GM18873 (cell line): ENCODE measurements at regions not wholly inside any gene's neighbourhood (a gene's known extent, or its start where the extent isn't known, plus 50 kb on each side); places are given as distances from the start of the nearest gene placed in this dataset.
"Not testable (repeated sequence)": the region's sequence is repeated elsewhere in the genome, so short reads cannot be mapped to it uniquely, and the experiment has no call there.

Experiments used
- ATAC-seq: cut with Tn5 transposase; IDR thresholded peaks from one replicate; pipeline ENCODE4 v1.9.1; 2021; ENCODE audit warnings: mild to moderate bottlenecking, moderate library complexity, moderate number of reproducible peaks; ENCODE audit not compliant: unreplicated experiment, low FRiP score

DNA sequence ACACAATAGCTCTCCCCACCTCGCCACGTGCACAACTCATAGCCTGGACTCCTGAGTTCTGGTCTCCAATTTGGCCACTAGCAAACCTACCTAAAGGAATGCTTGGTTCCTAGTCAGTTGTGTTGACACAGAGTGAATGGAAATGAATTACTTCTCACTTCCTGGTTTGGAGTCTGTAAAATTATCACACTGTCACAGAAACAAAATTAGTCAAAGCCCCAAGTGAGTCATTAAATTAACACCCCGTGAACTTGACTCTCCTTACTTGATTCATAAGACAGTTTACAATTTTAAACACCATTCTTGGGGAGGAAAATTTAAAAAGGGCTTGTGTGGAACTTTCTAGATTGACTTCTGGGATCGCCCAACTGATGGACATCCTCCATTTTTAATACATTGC, 276.2 kb upstream of the CTNNB1 start:
- ATAC-seq: no peak

DNA sequence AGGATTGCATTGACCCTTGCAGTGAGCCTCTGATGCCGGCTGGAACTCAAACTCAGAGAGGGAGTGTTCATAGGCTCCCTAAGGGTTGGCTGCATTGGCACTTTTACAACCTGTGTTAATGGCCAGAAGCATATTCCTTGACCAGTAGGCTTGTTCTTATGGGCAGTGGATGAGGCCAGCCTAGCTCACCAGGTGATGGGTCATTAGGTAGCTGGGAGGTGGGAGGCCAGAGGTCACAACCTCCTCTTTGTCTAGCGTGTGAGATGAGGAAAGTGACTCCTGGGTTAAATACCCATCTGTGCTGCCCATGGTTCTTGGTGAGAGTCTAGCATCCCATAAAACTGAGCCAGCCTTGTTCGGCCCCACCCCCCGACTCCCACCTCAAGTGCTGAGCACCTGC, 275.7 kb upstream of the CTNNB1 start:
- no peak for ATAC-seq

DNA sequence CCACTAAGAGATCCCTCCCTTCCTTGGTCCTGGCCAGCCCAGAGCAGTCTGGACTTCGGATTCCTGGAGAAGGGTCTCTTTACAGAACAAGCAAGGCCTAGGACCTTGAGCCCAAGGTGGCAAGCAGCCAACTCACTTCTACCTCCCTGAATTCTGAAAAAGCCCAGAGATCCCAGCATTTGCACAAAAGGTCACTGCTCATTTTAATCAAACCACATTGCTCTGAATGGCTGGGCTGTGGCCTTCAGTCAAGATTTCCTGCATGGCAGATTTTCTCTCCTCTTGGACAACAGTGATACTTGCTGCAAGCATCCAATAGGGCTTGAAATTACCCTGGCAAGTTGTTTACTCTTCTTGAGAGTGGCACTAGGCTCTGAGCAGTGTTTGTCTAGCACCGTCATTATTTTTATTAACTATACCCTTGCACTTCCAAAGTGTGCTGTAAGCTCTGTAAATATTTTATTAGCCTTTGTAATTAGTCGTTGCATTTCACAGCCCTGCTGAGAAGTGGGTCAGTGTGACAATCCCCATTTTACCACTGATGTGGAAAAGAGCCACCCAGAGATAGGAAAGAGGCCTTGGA, 274.7 kb upstream of the CTNNB1 start:
- ATAC-seq: no peak

DNA sequence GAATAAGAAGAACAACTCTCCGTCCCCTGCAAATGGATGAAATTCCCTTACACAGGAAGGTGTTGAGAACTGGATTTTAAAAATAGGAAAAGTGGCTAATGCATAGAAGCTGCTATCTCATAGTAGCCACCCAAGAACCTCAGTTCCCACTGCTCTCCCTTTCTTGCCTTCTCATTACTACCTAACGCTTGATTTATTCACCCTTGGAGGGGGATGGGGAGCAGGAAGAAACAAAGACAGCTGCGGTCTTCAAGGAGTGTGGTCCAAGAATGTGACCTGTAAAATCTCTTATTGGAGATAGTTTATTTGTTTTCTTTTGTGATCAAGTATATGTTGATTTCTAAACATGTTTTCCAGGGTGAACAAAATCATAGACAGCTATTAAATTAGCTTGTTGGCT, 274.1 kb upstream of the CTNNB1 start:
- ATAC-seq: no peak

DNA sequence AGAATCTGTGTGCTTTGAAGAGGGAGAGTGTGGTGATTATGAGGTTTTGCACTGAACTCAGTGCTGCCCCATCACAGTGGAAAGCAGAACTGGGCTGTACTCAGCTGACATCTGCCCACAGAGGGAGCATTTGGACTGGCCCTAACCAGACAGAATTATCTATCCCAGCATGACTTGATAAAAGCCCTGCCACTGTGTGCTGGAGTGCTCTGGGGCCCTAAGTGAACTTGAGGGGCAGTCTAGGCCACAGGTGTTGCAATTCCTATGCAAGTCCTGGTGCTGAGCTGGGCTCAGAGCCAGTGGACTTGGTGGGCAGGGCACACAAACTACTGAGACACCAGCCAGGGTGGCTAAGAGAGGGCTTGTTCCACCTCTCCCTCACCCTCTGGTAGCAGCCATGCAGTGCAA, 269.2 kb upstream of the CTNNB1 start:
- ATAC-seq: no peak

DNA sequence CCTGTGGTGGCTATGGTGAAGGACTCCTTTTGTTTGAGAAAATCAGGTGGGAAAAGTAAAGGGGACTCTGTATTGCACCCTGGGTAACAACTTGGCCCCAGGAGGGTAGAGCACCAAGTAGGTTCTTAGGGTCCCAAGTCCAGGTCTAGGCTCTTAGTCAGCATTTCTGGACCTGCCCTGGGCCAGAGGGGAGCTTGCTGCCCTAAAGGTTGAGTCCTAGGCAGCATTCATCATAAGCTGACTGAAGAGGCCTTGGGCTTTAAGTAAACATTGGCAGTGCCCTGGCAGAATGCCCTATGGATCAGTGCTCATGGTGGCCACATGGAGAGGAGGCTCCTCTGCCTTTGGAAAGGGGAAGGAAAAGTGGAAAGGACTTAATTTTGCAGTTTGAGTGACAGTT, 268.5 kb upstream of the CTNNB1 start:
- ATAC-seq: no peak

DNA sequence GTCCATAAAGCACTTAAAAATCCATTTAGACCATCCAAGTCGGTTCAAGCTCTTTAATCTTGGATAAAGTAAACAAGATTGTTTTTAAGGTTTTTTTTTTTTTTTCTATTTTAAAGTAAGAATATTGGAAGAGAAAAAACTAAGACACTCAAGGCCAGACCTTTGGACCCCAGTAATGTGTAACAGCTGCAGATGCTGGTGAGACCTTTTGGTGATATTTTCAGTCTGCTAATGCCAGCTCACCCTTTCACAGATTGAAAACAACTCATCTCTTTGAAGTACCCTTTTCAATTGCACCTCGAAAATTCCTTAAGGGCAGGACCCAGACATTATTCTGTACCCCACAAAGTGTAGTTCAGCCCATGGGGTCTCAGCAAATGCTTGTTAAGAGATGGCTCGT, 260.7 kb upstream of the CTNNB1 start:
- ATAC-seq: no peak

DNA sequence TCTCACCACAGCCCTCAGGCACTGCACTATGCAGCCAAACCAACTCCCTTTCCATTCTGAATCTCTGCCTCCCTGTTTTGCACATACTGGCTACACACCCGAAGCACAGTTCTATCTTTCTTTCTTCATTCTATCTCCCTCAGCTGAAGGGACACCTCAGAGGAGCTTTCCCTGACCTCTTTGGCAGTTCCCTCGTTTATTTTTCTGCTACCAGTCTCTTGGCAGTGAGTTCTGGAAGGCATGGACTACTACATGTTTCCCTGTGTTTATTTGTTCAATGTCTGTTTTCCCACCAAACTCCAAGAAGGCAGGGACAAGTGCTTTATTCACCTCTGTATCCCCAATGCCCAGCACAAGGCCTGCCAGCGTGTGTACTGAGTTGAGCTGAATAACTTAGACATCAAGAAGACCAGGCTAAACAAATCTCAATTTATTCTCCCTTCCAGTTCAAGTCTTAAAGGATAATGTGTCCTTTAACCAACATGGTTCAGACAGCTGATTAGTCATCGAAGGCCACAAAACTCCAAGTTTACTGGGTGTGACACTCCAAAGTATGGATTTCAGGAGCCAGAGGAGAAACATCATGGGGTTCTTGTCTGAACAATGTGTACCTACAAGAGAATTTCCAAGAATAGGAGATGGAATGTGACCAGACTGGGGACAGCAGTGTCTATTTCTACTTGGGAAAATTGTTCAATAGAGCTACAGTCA, 260.1 kb upstream of the CTNNB1 start:
- ATAC-seq: no peak

DNA sequence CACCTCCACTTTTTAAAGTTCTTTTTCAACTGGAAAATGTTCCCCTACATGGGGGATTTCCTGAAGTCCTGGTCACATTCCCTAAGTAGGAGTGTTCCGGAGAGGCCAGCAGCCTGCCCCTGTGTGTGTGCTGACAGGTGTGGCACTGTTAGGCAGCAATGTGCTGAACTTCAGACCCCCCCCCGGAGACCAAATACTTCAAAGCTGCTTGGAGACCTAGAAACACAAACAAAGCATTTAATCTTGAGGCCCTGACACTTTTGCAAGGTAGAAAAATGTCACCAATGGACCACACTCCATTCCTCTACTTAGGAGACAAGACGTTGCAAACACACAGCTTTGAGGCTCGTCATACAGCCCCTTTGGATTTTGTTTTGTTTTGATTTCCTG, 259.6 kb upstream of the CTNNB1 start:
- ATAC-seq: no peak

DNA sequence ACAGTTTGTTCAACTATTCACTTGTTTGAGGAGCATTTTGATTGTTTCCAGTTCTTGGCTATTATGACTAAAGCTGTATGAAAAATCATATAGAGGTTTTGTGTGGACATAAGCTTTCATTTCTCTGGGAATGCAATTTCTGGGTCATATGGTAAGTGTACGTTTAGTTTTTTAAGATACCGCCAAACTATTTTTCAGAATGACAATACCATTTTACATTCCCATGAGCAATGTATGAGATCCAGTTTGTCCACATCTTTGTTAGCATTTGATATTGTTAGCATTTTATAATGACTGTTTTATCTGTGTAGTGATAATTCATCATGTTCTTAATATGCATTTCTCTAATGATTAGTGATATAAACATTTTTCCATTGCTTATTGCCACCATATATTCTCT, 258.7 kb upstream of the CTNNB1 start:
- no peak for ATAC-seq

DNA sequence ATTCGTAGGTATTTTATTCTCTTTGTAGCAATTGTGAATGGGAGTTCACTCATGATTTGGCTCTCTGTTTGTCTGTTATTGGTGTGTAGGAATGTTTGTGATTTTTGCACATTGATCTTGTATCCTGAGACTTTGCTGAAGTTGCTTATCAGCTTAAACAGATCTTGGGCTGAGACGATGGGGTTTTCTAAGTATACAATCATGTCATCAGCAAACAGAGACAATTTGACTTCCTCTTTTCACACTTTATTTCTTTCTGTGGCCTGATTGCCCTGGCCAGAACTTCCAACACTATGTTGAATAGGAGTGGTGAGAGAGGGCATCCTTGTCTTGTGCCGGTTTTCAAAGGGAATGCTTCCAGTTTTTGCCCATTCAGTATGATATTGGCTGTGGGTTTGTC, 252.3 kb upstream of the CTNNB1 start:
- ATAC-seq: not testable (repeated sequence)

DNA sequence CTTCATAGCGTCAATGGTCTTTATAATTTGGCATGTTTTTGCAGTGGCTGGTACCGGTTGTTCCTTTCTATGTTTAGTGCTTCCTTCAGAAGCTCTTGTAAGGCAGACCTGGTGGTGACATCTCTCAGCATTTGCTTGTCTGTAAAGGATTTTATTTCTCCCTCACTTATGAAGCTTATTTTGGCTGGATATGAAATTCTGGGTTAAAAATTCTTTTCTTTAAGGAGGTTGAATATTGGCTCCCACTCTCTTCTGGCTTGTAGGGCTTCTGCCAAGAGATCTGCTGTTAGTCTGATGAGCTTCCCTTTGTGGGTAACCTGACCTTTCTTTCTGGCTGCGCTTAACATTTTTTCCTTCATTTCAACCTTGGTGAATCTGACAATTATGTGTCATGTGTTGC, 250.0 kb upstream of the CTNNB1 start:
- not testable (repeated sequence) for ATAC-seq

DNA sequence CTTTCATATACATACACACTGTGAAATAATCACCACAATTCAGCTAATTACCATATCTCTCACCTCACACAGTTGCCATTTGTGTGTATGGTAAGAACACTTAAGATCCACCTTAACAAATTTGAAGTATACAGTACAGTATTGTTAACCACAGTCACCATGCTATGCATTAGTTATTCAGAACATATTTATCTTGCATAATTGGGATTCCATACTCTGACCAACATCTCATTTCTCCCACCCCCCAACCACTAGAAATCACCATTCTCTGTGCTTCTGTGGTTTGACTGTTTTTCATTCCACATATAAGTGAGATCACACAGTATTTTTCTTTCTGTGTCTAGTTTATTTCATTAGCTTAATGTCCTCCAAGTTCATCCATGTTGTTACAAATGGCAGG, 247.7 kb upstream of the CTNNB1 start:
- no peak for ATAC-seq

DNA sequence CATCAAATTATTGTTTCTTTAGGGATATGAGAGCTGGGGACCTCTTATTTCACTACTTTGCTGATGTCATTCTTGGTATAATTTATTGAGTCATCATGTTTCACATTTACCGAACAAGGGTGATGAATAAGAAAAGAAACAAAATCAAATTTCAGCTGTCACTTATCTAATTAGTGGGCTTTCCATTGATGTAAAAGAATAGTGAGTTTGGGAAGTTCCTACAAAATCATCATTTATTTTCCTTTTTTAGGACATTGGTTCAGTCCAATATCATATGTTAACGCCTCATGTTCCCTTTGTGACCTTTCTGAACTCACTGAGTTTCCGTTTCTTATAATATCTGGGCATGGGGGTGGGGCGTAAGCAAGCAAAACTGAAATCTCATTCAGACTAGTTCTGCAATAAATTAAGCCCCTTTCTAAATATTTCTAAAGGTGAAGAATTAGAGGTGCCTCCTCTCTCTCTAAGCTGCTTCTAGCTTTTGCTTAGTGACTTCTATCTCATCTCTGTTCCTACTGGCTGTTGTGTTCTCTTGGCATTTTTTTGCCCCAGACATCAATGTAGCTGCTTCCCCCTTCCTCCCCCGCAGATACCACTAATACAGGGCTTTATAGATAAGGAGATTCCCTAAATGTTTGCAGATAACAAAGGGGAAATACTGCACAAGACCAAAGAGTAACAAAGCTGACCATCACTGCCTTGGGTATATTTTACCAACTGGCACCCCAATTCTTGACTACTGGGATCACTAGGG, 238.0 kb upstream of the CTNNB1 start:
- no peak for ATAC-seq

DNA sequence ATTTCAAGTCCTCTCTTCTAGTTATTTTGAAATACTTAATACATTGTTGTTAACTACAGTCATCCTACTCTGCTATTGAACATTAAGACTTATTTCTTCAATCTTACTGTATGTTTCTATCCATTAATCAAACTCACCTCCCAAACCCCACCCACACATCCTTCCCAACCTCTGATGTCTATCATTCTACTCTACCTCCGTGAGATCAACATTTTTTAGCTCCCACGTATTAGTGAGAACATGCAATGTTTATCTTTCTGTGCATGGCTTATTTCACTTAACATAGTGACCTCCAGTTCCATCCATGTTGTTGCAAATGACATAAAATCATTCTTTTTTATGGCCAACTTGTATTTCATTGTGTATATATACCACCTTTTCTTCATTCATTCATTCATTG, 236.6 kb upstream of the CTNNB1 start:
- no peak for ATAC-seq

DNA sequence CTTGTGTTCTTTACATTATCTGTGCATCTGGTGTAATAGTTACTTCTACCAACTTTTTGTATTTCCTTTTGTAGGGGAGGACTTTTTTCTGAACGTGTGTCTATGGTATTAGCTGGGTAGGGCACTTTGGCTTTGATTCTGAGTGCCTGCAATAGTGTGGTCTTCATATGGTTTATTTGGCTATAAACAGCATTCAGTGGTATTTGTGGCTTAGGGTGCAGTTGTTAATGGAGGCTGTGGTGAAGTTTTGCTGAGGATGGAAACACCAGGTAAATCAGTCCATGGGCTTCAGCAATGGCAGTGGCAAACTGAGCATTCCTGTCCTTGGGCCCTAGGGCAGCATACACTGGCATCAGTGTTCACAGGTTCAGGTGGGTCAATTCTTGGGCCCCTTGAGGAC, 230.6 kb upstream of the CTNNB1 start:
- ATAC-seq: no peak

DNA sequence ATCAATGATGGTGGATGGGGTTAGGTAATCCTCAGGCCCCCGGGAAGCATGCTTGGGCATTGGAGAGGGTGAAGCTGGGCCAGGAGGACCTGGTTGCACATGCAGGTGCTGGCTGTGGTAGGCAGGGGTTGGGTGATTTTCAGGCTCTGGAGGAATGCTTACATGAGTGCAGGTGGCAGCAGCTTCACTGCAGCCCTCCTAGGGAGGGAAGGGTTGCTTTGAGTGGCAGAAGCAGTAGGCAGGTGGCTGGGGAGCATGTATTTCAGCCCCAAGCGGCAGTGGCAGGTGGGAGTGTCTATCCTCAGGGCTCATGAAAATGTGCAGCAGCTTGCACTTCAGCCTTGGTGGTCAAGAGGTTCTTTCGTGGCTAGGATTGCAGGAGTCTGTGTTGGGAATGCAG, 230.0 kb upstream of the CTNNB1 start:
- ATAC-seq: no peak

DNA sequence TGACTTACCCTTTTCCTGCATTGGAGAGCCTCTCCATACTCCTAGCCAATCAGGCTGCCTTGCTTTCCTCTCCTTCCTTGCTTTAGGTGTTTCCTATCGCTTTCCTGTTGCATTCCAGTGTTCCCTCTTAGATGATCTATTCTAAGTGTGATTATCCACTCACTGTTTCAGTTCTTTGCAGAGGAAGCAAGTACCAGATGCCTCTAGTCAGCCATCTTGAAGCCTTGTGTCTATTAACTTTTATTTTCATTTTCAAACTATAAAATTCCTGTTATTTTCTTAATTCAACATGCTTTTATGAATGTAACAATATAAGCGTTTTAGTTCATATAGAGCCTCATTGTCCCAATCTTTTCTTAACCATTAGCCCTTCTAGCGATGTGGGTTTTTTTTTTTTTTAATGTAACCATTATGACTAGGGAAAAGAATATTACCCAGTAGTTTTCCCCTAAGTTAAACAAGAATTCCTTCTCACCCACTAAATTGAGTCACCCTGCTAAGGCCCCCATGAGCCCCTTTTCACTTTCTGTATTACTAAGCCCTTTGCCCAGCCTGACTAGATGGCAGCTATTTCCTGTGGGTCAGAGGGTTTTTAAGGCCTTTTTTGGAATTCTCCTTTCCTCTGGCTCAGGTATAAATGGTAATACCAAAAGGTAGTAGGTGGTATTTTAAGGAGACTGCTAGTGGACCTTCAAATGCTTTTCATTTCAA, 229.4 kb upstream of the CTNNB1 start:
- no peak for ATAC-seq

DNA sequence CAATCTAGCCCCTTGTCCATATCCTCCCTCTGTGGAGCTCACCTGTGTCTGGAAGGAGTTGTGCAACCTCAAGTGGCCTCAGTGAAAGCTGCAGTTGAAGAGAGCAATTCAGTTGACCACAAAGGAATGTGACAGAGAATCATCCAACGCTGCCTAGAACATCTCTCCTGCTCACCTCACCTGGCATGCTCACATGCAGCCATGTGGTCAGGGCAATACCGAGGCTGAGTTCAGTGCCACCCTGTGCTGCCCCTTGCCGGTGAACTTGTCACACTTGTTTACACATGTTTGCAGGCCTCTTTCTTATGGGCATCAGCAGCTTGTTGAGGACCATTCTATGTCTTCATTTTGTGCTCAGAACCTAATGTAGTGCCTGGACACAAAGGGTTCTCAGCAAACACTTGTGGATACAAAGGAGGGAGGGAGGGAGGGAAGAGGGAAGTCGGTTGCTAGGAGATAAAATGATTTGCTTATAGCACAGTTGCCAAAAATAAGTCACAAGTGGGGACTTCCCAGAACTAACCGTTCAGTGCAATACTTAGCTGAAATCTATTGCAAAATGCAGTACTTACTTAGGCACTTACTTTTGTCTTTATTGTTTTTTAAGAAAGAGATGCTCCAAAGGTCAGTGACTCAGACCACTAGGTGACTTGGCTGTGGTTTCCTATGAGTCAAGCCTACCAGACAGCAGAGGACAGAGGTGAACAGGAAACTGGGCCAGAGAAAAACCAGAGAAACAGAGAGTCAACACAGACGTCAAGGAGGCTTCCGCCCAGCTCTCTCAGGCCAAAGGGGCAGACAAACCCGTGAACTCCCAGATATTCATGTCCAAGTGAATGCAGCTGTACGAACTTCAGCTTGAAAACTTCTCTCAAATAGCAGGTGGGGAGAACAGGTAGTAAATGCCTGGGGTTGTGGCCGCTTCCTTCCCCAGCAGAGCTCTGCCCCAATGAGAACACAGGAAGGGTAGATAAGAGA, 227.8 kb upstream of the CTNNB1 start:
- ATAC-seq: peak; percentile 95

DNA sequence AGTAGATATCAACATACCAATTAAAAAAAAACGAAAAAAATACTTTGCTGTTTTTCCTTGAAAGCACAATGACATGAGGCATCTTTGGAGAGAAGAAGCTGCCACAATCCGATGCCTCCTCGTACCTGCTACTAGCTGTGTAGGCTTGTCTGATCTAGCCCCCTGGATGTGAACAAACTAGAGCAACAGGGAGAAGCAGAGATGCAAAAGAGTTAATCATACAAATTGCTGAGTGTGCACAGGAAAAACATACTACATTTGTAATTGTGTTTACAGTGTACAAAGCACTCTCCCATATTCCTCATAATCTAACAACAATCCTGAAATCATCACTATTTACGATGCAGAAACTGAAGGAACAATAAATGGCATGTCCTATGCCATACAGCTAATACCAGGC, 227.0 kb upstream of the CTNNB1 start:
- ATAC-seq: no peak
